Left ventricle myocardium superior (tissue), 1 donor: ENCODE measurements at regions not wholly inside any gene's neighbourhood (a gene's known extent, or its start where the extent isn't known, plus 50 kb on each side); places are given as distances from the start of the nearest gene placed in this dataset.
"Not testable (repeated sequence)": the region's sequence is repeated elsewhere in the genome, so short reads cannot be mapped to it uniquely, and the experiment has no call there.

Experiments
- ATAC-seq: fragments of 200-7000 bp; cut with Tn5 transposase; one replicate; pipeline ENCODE4 v1.9.1; 2020; ENCODE audit warnings: mild to moderate bottlenecking, moderate library complexity
- DNase-seq: peaks from one replicate; pipeline ENCODE4 v3.0.0-alpha.2; 2020
- intact Hi-C: fragments of 100-400 bp; cut with micrococcal nuclease; formaldehyde crosslinking; loops from one replicate; pipeline ENCODE4 v1.11.0; 2022
- donor health status: DM: no; HTN: yes; CAD: no; lungs with severe emphysema.

DNA sequence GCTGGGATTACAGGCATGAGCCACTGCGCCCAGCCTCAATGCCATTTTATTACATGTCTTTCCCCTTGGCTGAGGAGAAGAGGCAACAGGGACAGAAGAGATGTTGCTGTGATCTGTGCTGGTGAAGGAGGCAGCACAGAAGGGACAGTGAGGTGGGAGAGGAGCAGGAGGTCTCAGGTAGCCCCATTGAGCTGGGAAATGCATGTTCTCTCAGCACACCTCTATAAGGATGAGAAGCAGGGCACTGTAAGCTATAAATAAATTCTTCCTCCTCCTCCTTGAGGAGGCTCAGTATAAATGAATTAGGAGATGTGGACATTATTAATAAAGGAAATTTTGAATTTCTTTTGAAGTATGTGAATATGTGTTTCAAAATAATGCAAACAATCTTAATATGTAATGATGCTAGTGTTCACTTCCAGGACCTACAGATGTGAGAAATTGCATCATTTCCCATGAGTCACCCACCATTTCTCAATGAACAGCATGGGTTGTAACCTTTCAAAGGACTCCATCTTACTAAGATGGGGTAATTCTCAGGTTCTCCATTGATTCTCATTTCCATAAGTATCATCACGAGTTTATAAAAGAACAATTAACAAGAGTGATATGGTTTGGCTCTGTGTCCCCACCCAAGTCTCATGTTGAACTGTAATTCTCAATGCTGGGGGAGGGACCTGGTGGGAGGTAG, 88.9 kb upstream of the ODAD2 start:
- ATAC-seq (no peak), DNase-seq (no peak)
- intact Hi-C loops = no loop called here

DNA sequence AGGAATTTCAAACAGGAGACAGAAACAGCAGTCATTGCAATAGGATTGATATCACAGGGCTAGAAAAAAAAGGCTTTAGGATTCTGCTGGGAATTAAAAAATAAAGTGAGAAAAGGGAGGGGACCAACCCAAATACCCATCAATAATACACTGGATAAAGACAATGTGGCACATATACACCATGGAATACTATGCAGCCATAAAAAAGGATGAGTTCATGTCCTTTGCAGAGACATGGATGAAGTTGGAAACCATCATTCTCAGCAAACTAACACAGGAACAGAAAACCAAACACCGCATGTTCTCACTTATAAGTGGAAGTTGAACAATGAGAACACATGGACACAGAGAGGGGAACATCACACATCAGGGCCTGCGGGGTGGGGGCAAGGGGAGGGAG, 86.9 kb upstream of the ODAD2 start:
- ATAC-seq, DNase-seq, intact Hi-C loops: not testable (repeated sequence)

DNA sequence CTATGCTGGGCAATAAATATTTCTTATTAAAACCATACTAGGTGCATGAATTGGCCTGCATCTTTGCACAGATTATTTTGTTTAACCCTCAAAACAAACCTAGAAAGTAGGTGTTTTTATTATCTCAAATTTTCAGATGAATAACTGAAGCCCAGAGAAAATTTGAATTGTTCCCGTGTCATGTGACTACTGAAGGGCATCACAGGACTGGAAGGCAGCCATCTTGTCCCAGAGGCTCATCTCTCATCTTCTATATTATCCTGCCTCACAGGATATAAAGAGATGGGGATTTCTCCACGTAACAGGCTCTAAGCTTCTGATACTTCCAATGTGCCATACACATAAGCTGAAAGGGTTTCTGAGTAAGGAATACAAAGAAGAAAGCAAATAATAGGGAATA, 84.0 kb upstream of the ODAD2 start:
- DNase-seq (no peak), ATAC-seq (no peak)
- intact Hi-C loops = no loop called here

DNA sequence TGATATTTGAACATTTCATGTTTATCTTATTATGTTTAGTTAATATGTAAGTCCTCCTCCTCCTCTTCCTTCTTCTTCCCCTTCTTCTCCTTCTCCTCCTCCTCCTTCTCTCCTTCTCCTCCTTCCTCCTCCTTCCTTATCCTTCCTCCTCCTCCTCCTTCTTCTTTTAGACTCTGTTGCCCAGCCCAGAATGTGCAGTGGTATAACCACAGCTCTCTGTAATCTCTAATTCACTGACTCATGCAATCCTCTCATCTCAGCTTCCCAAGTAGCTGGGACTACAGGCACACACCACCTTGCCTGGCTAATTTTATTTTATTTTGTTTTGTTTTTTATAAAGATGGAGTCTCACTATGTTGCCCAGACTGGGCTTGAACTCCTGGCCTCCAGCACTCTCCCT, 83.4 kb upstream of the ODAD2 start:
- ATAC-seq (no peak), DNase-seq (no peak)
- intact Hi-C loops = no loop called here

DNA sequence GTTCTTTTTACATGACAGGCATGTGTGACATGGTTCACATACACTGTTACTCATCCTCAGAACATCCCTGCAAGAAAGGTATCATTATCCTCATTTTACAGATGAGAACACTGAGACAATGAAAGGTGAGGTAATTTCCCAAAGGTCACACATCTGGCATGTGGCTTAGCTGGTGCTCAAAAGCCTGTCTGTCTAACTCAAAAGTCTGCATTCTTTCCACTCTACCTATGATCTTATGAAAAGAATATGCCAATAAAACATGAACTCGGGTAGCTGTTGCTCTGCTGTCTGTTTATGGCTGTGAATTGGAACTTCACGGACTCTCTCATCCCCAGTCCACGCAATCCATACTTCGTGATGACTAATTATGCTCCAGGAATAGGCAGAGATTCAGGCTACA, 79.0 kb upstream of the ODAD2 start:
- ATAC-seq = no peak
- intact Hi-C loops = no loop called here
- DNase-seq = no peak

DNA sequence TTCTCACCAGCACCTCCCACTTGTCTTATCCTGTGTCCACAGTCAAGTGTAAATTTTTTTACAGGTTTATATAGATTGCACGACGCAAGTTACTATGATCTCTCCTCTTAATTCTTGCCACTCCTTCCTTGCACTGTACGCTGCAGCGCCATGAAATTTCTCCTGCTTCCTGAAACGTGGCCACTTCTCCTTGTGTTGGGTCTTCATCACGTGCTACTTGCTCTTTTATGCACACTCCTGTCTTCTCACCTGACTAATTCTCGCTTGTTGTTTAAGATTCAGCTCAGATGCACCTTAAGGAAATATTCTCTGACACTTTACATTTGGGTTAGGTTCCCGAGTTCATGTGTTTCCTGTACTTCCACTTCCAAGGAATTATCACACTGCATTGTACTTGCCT, 76.5 kb upstream of the ODAD2 start:
- intact Hi-C loops = no loop called here
- ATAC-seq (no peak), DNase-seq (no peak)

DNA sequence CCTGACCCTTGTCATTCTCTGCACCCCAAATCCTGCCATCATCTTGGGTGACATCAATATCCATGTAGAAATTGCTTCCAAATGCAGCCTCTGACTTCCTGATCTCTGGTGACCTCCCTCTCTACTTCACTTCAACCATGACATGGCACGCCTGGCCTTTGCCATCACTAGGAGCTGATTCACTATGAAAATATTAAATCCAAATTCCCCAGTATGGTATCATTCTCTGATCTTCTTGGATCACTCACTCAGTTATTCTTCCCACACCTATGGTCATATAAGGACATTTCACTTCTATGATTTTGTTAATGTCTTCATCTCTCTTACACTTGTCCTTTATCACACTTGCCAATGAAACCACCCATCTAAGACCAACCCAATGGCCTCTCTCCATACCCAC, 73.7 kb upstream of the ODAD2 start:
- DNase-seq (no peak), ATAC-seq (no peak)
- intact Hi-C loops = no loop called here

DNA sequence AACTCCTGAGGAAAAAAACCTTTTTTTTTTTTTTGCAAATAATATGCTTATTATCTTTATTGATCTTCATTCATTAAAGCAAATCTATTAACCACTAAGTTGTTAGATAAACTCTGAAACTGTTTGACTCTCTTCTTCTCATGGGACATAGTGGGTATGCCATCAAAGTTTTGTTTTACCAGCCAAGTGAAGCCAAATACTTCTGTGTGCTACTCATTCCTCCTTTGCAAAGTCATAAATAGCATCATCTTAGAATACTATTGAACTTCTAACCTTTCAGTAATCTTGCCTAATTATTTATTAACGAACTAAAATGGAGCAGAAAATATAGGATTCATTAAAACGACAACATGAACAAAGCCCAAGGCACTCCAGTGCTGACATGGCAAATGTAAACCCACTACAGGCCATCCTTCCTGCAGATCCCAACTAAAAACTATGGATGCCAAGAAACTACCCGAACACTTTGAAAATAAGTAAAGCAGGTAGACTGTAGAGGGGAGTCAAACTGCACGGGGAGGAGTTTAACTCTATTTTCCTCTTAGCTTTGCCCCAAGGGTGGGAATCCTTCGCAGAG, 61.2 kb upstream of the ODAD2 start:
- DNase-seq (no peak), ATAC-seq (no peak)
- intact Hi-C loops = no loop called here

DNA sequence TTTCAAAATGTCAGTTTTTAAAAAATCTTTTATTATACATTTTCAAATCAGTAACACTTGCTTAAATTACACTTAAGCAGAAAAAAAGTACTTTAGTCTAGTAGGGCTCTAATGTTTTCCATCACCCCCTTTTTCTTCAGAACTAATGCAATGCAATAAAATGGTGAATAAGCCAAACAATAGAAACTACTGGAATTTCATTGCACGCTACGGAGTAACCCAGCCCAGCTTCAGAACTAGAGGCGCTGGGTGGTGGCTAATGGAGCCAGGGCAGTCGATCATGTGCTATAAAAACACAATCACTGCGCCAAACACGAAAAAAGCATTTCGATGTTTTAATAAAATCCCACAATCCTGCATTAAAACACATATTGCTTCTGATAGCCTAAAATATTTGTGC, 59.9 kb upstream of the ODAD2 start:
- ATAC-seq = no peak
- no peak for DNase-seq
- intact Hi-C loops = no loop called here

DNA sequence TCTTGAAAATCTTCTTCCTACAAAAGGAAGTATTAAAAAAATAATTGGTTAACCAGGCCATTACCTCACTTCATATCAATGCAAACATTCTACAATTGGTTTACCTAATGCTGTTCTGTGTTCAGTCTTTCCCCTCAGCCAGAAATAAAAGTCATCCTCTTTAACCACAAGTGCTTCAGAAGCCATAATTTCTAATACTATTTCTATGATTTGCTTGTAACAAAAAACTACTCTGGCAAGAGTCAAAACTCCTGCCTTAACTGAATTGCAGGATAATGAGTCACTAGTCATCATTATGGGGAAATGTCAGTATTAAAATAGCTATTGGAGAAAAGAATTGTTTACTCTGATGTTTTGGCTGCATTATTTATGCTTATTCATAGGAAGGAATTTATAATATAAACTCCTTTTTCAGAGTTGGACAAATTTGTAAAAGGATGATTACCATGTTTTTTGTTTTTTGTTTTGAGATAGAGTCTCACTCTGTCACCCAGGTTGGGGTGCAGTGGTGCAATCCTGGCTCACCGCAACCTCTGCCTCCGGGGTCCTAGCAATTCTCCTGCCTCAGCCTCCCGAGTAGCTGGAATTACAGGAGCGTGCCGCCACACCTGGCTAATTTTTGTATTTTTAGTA, 55.5 kb upstream of the ODAD2 start:
- intact Hi-C loops = no loop called here
- ATAC-seq = no peak
- no peak for DNase-seq

DNA sequence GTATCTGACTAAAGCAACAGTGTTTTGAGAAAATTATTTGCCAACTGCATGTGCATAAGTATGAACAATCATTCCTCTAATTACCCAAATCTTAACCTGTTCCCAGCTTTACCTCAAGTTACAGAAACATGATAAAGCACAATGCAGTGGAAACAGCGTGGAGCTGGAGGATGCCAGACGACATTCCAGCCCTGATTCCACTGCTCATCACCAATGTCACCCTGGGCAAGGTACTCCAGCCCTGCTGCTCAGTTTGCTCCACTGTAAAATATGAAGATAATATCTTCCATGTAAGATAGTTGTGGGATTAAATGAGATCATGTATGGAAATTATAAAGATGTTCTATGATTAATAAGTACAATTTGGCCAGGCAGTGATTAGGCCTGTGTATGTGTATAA, 50.4 kb upstream of the ODAD2 start:
- DNase-seq = no peak
- no peak for ATAC-seq
- intact Hi-C loops = no loop called here
